Bronchial epithelial cell (primary cell): ENCODE measurements at regions not wholly inside any gene's neighbourhood (a gene's known extent, or its start where the extent isn't known, plus 50 kb on each side); places are given as distances from the start of the nearest gene placed in this dataset.
"Not testable (repeated sequence)": the region's sequence is repeated elsewhere in the genome, so short reads cannot be mapped to it uniquely, and the experiment has no call there.

Source experiments
- DNase-seq: peaks from one replicate; pipeline ENCODE4 v3.0.0-alpha.2; 2010; ENCODE audit warnings: low read depth
- FAIRE-seq: peaks from 2 replicates; lab custom pipeline; 2011; peaks lifted over from hg19 to GRCh38; lab: Jason Lieb, UNC
- H3K27me3 ChIP-seq: 2 replicates; pipeline ENCODE4 v1.5.1; 2011; ENCODE audit warnings: low read length; ENCODE audit not compliant: control insufficient read depth, insufficient read depth
- H3K36me3 ChIP-seq: 2 replicates; pipeline ENCODE4 v1.5.1; 2011; ENCODE audit warnings: low read length; ENCODE audit not compliant: control insufficient read depth, insufficient read depth
- H3K4me3 ChIP-seq: 2 replicates; pipeline ENCODE4 v1.5.1; 2011; ENCODE audit warnings: mild to moderate bottlenecking, low read depth, low read length, control low read depth
- CTCF ChIP-seq: IDR thresholded peaks from 2 replicates; pipeline ENCODE4 v1.5.1; 2011; ENCODE audit warnings: mild to moderate bottlenecking, moderate library complexity, low read length, control low read depth, inconsistent platforms; ENCODE audit not compliant: insufficient read depth, severe bottlenecking

GRCh38 chr7:131670406-131670805 is 114.0 kb upstream of the PODXL start:
- DNase-seq (no peak), FAIRE-seq (no peak)
- Histone ChIP-seq H3K27me3 (no peaks in the 10 kb centered on the region), H3K4me3 (no peak overlapping the region), H3K36me3 (no peaks in the 10 kb centered on the region)
- no peak for TF ChIP-seq CTCF

- no peaks in the 10 kb centered on the region for H3K27me3 ChIP-seq
- H3K4me3 ChIP-seq = no peak overlapping the region
- FAIRE-seq (no peak), DNase-seq (no peak)
- TF ChIP-seq CTCF = no peak
- H3K36me3 ChIP-seq = no peaks in the 10 kb centered on the region
Observed at GRCh38 chr7:131667699-131668098, 111.3 kb upstream of the PODXL start.

- TF ChIP-seq CTCF = no peak
- Histone ChIP-seq H3K27me3 (no peaks in the 10 kb centered on the region), H3K4me3 (no peak overlapping the region), H3K36me3 (no peaks in the 10 kb centered on the region)
- FAIRE-seq = no peak
- no peak for DNase-seq
Observed at GRCh38 chr7:131665021-131665420, 108.6 kb upstream of the PODXL start.

DNA sequence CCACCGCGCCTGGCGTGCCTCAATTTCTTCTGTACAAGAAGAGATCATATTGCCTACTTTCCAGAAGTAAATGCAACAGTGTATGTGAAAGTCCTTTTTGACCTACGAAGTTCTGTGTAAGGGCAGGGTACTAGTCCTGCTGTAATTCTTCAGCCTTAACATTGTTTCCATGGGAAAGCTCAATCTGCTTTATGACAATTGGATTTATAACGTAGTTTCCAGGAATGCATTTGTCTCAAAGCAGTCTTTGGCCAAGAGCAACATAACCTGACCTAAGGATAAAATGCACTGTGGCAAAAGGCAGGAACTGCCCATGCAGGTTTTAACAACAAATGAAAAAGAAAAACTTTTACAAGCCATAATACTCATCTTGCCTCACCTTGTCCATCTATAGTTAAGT is 108.1 kb upstream of the PODXL start:
- no peaks in the 10 kb centered on the region for H3K36me3 ChIP-seq
- FAIRE-seq (no peak), DNase-seq (no peak)
- TF ChIP-seq CTCF = no peak
- H3K27me3 ChIP-seq = no peaks in the 10 kb centered on the region
- H3K4me3 ChIP-seq = no peak overlapping the region

DNA sequence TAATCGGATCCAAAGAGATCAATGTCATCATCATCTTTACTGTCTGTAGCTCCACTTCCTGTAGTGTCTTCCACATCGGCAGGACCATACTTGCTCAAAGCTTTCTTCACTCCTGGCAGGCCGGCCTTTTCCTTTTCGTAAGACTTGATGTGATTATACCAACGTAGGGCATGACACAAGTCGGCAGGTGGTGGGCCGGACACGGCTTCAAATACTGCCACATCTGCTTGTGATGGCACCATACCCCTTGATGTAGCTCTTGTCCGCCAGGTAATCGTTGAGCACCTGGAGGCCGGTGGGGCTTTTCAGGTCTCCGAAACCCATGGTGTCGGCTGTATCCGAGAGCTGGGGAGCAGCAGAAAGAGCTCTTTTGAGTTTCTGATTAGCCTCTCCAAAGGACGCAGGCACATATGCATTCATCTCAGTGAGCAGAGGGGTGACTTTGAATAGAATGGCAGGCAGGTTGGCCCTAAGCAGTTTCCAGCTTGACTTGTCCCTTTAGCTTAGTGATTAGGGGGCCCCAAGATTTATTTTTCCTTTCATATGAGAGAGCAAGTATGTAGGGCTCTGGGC is 106.0 kb upstream of the PODXL start:
- H3K4me3 ChIP-seq, H3K36me3 ChIP-seq, FAIRE-seq, DNase-seq, H3K27me3 ChIP-seq: not testable (repeated sequence)

DNA sequence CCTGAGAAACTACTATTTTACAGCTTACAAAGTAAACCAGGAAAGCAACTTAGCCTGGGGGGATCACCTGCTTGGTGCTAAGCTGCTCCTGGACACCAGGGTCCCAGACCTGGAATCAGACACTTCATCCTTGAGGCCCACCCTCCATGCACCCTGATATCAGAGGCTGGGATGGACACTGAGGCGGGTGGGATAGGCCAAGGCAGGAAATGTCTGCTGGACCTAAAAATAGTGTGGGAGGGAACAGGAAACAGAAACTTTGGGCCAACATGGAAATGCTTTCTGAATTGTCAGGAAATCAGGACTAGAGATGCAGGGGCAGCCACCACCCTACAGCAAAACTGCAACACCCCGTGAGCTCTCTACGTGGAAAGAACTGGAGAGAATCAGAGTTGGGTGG is 101.5 kb upstream of the PODXL start:
- FAIRE-seq = no peak
- Histone ChIP-seq H3K4me3 (no peak overlapping the region), H3K36me3 (no peaks in the 10 kb centered on the region), H3K27me3 (no peaks in the 10 kb centered on the region)
- TF ChIP-seq CTCF = no peak
- DNase-seq = no peak
